Common myeloid progenitor, CD34-positive (primary cell): ENCODE measurements at regions not wholly inside any gene's neighbourhood (a gene's known extent, or its start where the extent isn't known, plus 50 kb on each side); places are given as distances from the start of the nearest gene placed in this dataset.
A peak's percentile ranks its signal among the peaks of the same experiment; 100 is the strongest.

Experiments
- CTCF ChIA-PET: fragments of 350-600 bp; sonication (Branson Sonifier 250); formaldehyde crosslinking; loops from one replicate; lab custom pipeline; 2021; ENCODE audit warnings: antibody characterized with exemption; lab: Charles Lee
- POLR2A ChIA-PET: fragments of 350-600 bp; sonication (Branson Sonifier 250); formaldehyde crosslinking; loops from one replicate; lab custom pipeline; 2021; ENCODE audit warnings: antibody characterized with exemption; lab: Charles Lee
- DNase-seq, 3 donors: peaks; one replicate each; pipeline versions ENCODE4 v3.0.0 to v3.0.0-alpha.2; 2013
- H3K27ac ChIP-seq, 2 experiments: 1 replicate in 1 of 2; 2 replicates in 1 of 2; pipeline ENCODE4 v1.7.0; 2013; ENCODE audit warnings: inconsistent platforms in 2 of 2, low read length in 2 of 2, mild to moderate bottlenecking in 2 of 2, low read depth in 1 of 2, moderate library complexity in 1 of 2; ENCODE audit not compliant: severe bottlenecking in 2 of 2, insufficient read depth in 1 of 2, poor library complexity in 1 of 2
- H3K27me3 ChIP-seq, 5 experiments: replicated peaks in 2 of 5; 1 replicate in 3 of 5; 2 replicates in 2 of 5; pipeline versions ENCODE4 v1.6.1 to v1.7.0; 2013; ENCODE audit warnings: low read length in 4 of 5, mild to moderate bottlenecking in 2 of 5, moderate library complexity in 2 of 5, inconsistent platforms in 1 of 5; ENCODE audit not compliant: insufficient read depth in 5 of 5, control insufficient read depth in 4 of 5
- H3K36me3 ChIP-seq, 4 experiments: 1 replicate in 2 of 4; 2 replicates in 2 of 4; pipeline versions ENCODE4 v1.6.1 to v1.7.0; 2013; ENCODE audit warnings: low read length in 3 of 4, control low read depth in 1 of 4, mild to moderate bottlenecking in 1 of 4; ENCODE audit not compliant: control insufficient read depth in 4 of 4, insufficient read depth in 4 of 4
- H3K4me1 ChIP-seq, 4 experiments: 1 replicate in 3 of 4; 2 replicates in 1 of 4; pipeline versions ENCODE4 v1.6.1 to v1.7.1; 2013; ENCODE audit warnings: low read length in 3 of 4, mild to moderate bottlenecking in 3 of 4, control low read depth in 1 of 4, inconsistent platforms in 1 of 4, moderate library complexity in 1 of 4; ENCODE audit not compliant: control insufficient read depth in 4 of 4, insufficient read depth in 4 of 4; ENCODE audit errors: control extremely low read depth in 1 of 4
- H3K4me3 ChIP-seq, 7 experiments: 1 replicate in 4 of 7; 2 replicates in 3 of 7; pipeline versions ENCODE4 v1.5.1 to v1.7.0; 2013; ENCODE audit warnings: mild to moderate bottlenecking in 7 of 7, low read length in 6 of 7, moderate library complexity in 6 of 7, inconsistent platforms in 2 of 7, low read depth in 2 of 7, control low read depth in 1 of 7; ENCODE audit not compliant: insufficient read depth in 4 of 7, control insufficient read depth in 1 of 7; ENCODE audit errors: extremely low read depth in 1 of 7
- H3K9me3 ChIP-seq, 5 experiments: 1 replicate in 4 of 5; 2 replicates in 1 of 5; pipeline versions ENCODE4 v1.6.1 to v1.7.1; 2013; ENCODE audit warnings: low read length in 4 of 5, mild to moderate bottlenecking in 2 of 5, inconsistent platforms in 1 of 5, low read depth in 1 of 5, moderate library complexity in 1 of 5; ENCODE audit not compliant: control insufficient read depth in 4 of 5, insufficient read depth in 2 of 5; ENCODE audit errors: control extremely low read depth in 1 of 5
- WGBS: methylation state at CpG from one replicate; pipeline ENCODE4 v1.1.5; 2013; ENCODE audit not compliant: insufficient coverage; 5-methylcytosine and 5-hydroxymethylcytosine counted together

GRCh38 chr5:158644301-158644700 is 455.4 kb downstream of the EBF1 start:
- Histone ChIP-seq H3K36me3 (no peaks in the 10 kb centered on the region), H3K27ac (no peak overlapping the region), H3K4me3 (no peak overlapping the region), H3K4me1 (no peaks in the 10 kb centered on the region), H3K27me3 (no peaks in the 10 kb centered on the region), H3K9me3 (no peaks in the 10 kb centered on the region)
- CTCF ChIA-PET: interaction anchor here (1.0 kb wide), 1 partner anchor 13 kb away, joined by 3 read pairs; no protein-coding TSS in a partner anchor
- POLR2A ChIA-PET: no interaction called here
- no peak for DNase-seq

- no peak overlapping the region for H3K4me3 ChIP-seq
- no peaks in the 10 kb centered on the region for H3K36me3 ChIP-seq
- ChIA-PET CTCF (no interaction called here), POLR2A (no interaction called here)
- H3K27me3 ChIP-seq: no peaks in the 10 kb centered on the region
- no CpG with 5 or more reads among the region's 1 CpG for WGBS
- no peak for DNase-seq
- no peaks in the 10 kb centered on the region for H3K4me1 ChIP-seq
- H3K9me3 ChIP-seq: no peaks in the 10 kb centered on the region
- H3K27ac ChIP-seq: no peak overlapping the region
Measured at GRCh38 chr5:158643840-158644239, 455.9 kb downstream of the EBF1 start.

DNA sequence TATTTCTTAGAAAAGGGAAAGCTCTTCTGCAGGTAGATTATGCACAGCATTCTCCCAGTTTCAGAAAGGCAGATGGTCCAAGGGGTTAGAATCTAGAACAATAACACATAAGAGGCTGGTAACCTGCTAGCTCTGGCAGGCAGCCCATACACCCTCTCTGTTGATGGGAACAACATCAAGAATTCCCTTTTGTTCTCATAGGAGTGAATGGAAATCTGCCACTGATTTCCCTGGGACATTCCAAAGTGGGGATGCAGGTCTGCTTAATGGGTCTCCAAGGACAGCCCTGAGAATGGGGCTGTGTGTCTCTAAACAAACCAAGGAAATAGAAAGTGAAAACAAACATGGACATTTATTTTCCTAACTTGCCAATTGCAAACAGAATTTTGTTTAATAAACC is 456.8 kb downstream of the EBF1 start:
- Histone ChIP-seq H3K36me3 (no peaks in the 10 kb centered on the region), H3K27me3 (no peaks in the 10 kb centered on the region), H3K4me1 (no peaks in the 10 kb centered on the region), H3K4me3 (no peak overlapping the region), H3K27ac (no peak overlapping the region), H3K9me3 (no peaks in the 10 kb centered on the region)
- ChIA-PET CTCF (no interaction called here), POLR2A (no interaction called here)
- DNase-seq: no peak

- POLR2A ChIA-PET: no interaction called here
- no peaks in the 10 kb centered on the region for H3K9me3 ChIP-seq
- no peak overlapping the region for H3K4me3 ChIP-seq
- CTCF ChIA-PET: no interaction called here
- no peaks in the 10 kb centered on the region for H3K4me1 ChIP-seq
- no peaks in the 10 kb centered on the region for H3K27me3 ChIP-seq
- no peaks in the 10 kb centered on the region for H3K36me3 ChIP-seq
- WGBS: no CpG with 5 or more reads among the region's 3 CpGs
- DNase-seq: no peak
- no peak overlapping the region for H3K27ac ChIP-seq
Measured at GRCh38 chr5:158641016-158641415, 458.7 kb downstream of the EBF1 start.

DNA sequence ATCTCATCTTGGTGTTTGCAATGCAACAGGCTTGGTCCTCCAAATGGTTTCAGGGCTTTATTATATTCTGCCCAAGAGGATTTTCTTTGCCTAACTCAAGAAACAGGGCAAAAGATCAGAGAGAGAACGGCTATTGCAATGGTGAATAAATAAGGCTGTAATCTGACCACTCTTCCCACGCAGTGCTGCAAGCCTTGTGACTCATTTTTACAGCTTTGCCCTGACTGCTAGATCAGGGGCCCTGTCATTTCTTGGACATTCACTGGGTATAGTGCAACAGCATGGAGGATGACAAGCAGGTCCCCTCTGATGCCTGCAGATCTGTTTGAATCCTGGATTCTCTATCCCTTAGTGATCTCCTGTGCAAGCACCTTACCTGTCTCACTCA is 459.1 kb downstream of the EBF1 start:
- CTCF ChIA-PET: no interaction called here
- Histone ChIP-seq H3K27me3 (no peaks in the 10 kb centered on the region), H3K9me3 (no peaks in the 10 kb centered on the region), H3K4me1 (no peaks in the 10 kb centered on the region), H3K27ac (no peak overlapping the region), H3K4me3 (no peak overlapping the region), H3K36me3 (no peaks in the 10 kb centered on the region)
- no peak for DNase-seq
- POLR2A ChIA-PET: no interaction called here
- WGBS: 100% methylated on average over 2 of the region's 2 CpGs

- no peaks in the 10 kb centered on the region for H3K36me3 ChIP-seq
- no peaks in the 10 kb centered on the region for H3K4me1 ChIP-seq
- no peaks in the 10 kb centered on the region for H3K9me3 ChIP-seq
- no peak overlapping the region for H3K27ac ChIP-seq
- CTCF ChIA-PET: interaction anchor here (1.1 kb wide), 1 partner anchor 565 kb away, joined by 3 read pairs; no protein-coding TSS in a partner anchor
- H3K4me3 ChIP-seq: no peak overlapping the region
- no peaks in the 10 kb centered on the region for H3K27me3 ChIP-seq
- 94% methylated on average over 3 of the region's 5 CpGs for WGBS
- DNase-seq: peak in 2 of 3 donors; percentile 3 to 10
- POLR2A ChIA-PET: no interaction called here
Measured at GRCh38 chr5:158639881-158640592, 459.7 kb downstream of the EBF1 start.

DNA sequence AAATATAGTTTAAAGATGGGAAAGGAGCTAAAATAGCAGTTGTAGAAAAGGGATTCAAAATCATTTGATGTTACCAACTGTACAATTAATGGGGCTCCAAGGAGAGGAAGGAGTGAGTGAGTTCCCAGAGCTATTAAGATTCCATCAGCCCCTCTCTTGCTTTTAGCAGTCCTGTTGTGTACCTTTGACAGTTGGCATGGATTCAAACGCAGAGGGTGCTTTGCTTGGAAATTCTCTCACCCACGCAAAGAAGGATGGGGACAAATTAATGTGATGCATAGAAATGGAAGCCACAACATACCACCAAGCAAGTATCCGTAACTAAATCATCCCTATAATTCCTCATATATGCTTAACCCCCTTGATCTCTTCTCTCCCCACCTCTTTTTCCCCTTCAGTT is 461.3 kb downstream of the EBF1 start:
- WGBS: 100% methylated on average over 1 of the region's 3 CpGs
- Histone ChIP-seq H3K27ac (no peak overlapping the region), H3K9me3 (no peaks in the 10 kb centered on the region), H3K4me3 (no peak overlapping the region), H3K4me1 (no peaks in the 10 kb centered on the region), H3K36me3 (no peaks in the 10 kb centered on the region), H3K27me3 (no peaks in the 10 kb centered on the region)
- ChIA-PET POLR2A (interaction anchor here (0.6 kb wide), 1 partner anchor 225 kb away, joined by 3 read pairs; no protein-coding TSS in a partner anchor), CTCF (no interaction called here)
- no peak for DNase-seq
